Peyer's patch (tissue), 4 donors: ENCODE measurements at regions not wholly inside any gene's neighbourhood (a gene's known extent, or its start where the extent isn't known, plus 50 kb on each side); places are given as distances from the start of the nearest gene placed in this dataset.
"Not testable (repeated sequence)": the region's sequence is repeated elsewhere in the genome, so short reads cannot be mapped to it uniquely, and the experiment has no call there.

Source experiments
- DNase-seq, 3 donors: peaks; one replicate each; pipeline ENCODE4 v3.0.0-alpha.2; 2017 to 2019
- H3K27ac ChIP-seq, 4 donors: fragments of 200-600 bp; sonication (generic); one replicate each; pipeline ENCODE4 v1.5.1; 2016 to 2019
- H3K27me3 ChIP-seq, 2 donors: fragments of 200-600 bp; sonication (generic); one replicate each; pipeline ENCODE4 v1.5.1; 2019
- H3K36me3 ChIP-seq, 3 donors: fragments of 200-600 bp; sonication (generic); one replicate each; pipeline ENCODE4 v1.5.1; 2016 to 2019
- H3K4me1 ChIP-seq, 4 donors: fragments of 200-600 bp; sonication (generic); one replicate each; pipeline ENCODE4 v1.5.1; 2016 to 2019
- H3K4me3 ChIP-seq, 4 donors: fragments of 200-600 bp; sonication (generic); 1 replicate in 3 of 4; 2 replicates in 1 of 4; pipeline ENCODE4 v1.5.1; 2016 to 2019; ENCODE audit warnings: mild to moderate bottlenecking in 1 of 4
- H3K9me3 ChIP-seq, 4 donors: fragments of 200-600 bp; sonication (generic); one replicate each; pipeline ENCODE4 v1.5.1; 2016 to 2019; ENCODE audit warnings: mild to moderate bottlenecking in 1 of 4

DNA sequence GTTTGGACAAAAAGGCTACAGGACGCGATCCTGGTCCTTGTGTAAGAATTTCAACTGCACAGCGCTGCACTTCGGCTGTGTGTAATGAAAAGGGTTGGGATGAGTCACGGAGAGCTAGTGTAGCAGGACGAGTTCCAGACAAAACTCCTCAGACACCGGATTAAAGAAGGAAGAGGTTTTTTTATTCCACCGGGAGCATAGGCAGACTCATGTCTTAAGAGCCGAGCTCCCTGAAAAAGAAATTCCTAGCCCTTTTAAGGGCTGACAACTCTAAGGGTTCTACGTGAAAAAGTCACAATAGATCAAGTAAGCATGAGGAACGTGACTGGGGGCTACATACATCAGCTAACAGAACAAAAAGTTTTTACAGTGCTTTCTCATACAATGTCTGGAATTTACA, 54.8 kb upstream of the FAM90A1 start:
- H3K27ac ChIP-seq, DNase-seq, H3K36me3 ChIP-seq, H3K4me3 ChIP-seq, H3K9me3 ChIP-seq, H3K4me1 ChIP-seq, H3K27me3 ChIP-seq: not testable (repeated sequence)

DNA sequence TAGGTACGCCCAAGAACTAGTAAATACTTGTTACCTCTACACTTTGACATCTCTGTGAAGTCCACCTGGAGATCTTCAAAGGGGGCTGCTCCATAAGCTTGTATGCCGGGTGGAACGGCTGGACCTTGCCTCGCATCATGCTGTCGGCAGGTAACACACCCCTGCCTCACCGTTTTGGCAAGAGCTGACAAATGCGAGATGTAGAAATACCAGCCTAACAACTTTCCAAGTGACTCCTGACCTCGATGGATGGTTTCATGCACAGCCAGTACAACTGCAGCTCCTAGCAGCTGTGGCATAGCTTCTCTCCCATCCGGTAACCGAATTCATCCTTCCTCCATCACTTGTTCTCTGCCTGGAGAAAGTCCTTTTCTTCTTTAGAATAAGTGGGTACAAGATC, 58.3 kb upstream of the FAM90A1 start:
- H3K27ac ChIP-seq, H3K4me3 ChIP-seq, H3K27me3 ChIP-seq, H3K4me1 ChIP-seq, DNase-seq, H3K9me3 ChIP-seq, H3K36me3 ChIP-seq: not testable (repeated sequence)

DNA sequence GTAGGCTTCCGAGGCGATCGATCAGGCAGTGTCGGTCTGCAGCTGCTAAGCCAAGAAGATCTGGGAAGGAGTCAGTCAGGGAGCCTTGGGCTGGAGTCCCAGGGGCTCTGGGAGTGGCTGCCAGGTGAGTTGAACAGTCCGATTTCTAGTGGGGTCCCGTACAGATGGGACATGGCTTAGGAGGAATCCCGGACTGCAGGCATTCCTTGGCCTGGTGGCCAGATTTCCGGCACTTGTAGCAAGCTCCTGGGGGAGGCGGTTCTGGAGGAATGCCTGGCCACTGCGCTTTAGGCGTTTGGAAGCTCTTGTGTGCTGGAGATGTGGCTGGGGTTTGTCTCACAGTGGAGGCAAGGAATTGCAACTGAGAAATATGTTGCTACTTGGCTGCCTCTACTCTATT, 64.3 kb upstream of the FAM90A1 start:
- H3K27me3 ChIP-seq, H3K4me1 ChIP-seq, H3K36me3 ChIP-seq, H3K4me3 ChIP-seq, H3K9me3 ChIP-seq, DNase-seq, H3K27ac ChIP-seq: not testable (repeated sequence)

DNA sequence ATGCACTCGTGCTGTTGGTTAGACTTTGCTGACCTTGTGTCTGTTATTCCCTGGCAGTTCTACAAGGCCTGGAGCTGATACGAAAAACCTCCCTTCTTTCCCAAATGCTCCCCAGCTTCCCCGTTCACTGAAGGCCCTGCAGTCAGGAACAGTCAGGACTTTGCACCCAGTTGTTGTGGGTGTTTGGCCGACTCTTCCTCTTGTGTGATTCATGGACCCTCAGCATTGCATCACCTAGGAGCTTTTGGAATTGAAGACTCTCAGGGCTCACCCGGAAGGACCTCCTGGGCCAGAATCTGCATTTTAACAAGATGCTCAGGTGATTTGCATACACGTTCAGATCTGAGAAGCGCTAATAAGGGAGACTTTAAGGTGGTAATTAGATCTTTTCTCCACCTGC, 67.2 kb upstream of the FAM90A1 start:
- H3K27ac ChIP-seq, H3K4me3 ChIP-seq, DNase-seq, H3K4me1 ChIP-seq, H3K36me3 ChIP-seq, H3K9me3 ChIP-seq, H3K27me3 ChIP-seq: not testable (repeated sequence)

DNA sequence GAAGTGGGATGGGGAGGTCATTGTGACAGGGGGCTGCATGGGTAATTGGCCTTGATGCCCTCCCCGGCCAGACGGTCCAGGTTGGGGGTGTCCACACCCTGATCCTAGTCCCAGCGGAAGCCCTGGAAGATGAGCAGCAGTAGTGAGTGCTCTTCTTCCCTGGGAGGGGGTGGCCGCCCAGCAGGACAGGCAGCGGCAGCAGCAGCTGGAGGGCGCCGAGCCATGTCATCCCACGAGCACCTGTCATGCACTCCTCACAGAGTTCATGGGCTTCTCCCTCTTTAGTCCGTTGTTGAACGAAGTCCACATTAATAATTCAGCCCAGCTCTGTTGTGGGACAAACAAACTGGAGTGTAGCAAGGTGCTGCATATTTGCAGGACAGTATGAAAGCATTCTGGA, 81.2 kb upstream of the FAM90A1 start:
- DNase-seq, H3K36me3 ChIP-seq, H3K27me3 ChIP-seq, H3K4me1 ChIP-seq, H3K9me3 ChIP-seq, H3K27ac ChIP-seq, H3K4me3 ChIP-seq: not testable (repeated sequence)

DNA sequence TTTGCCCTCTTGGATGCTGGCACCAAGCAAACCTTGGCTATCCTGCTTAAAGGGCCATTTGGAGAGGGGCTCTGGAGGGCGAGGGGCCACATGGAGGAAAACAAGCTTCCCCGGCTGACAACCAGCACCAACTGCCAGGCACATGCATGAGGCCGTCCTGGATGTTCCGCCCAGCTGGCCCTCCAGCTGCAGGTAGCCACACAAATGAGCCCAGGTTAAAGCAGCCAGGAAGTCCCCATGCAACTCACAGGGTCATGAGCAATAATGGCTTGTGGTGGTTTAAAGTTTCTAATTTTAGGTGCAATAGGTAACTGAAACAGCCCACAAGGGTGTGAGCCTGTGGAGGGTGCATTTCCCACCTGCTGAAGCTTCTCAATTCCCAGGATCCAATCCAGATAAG, 88.6 kb upstream of the FAM90A1 start:
- not testable (repeated sequence) for H3K4me1 ChIP-seq, H3K36me3 ChIP-seq, H3K27me3 ChIP-seq, H3K9me3 ChIP-seq, H3K4me3 ChIP-seq, H3K27ac ChIP-seq, DNase-seq

DNA sequence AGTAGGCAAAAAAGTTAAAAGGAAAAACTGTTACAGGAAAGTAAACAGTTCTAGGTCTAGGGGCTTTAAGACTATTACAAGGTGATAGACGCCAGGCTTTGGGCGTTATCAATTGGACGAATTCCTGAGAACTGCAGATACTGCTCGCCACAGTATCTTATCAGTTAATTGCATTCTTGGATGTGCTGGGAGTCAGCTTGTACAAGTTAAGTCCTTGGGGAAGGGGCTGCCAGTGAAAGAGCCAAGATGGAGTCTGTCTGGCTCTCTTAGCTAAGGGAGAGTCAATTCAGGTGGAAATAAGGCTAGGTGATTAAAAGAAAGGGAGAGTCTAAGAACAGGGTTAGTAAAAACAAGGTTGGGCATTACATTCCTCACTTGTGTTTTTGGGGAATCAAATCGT, 90.3 kb upstream of the FAM90A1 start:
- not testable (repeated sequence) for H3K4me1 ChIP-seq, DNase-seq, H3K4me3 ChIP-seq, H3K27ac ChIP-seq, H3K36me3 ChIP-seq, H3K9me3 ChIP-seq, H3K27me3 ChIP-seq

DNA sequence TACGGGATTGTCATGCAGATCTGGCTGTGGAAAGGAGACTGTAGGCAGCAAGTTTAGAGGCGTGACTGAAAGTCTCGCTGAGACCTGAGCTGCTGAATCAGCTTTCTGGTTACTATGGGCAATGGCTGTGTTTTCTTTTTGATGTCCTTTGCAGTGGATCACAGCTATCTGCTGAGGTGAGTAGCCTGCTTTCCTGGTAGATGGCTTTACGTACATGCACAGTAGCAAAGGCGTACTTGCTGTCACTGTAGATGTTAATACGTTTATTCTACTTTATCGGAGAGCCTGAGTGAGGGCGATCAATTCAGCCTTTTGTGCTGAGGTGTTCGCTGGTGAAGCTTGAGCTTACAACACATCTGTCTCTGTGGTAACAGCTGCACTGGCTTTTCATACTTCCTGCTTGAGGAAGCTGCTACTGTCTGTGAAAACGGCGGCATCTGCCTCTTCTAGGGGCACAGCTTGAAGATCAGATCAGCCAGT, 92.9 kb upstream of the FAM90A1 start:
- not testable (repeated sequence) for H3K9me3 ChIP-seq, H3K27me3 ChIP-seq, H3K27ac ChIP-seq, H3K4me1 ChIP-seq, H3K4me3 ChIP-seq, H3K36me3 ChIP-seq
- peak in 2 of 3 donors; percentile 26 to 57 for DNase-seq

DNA sequence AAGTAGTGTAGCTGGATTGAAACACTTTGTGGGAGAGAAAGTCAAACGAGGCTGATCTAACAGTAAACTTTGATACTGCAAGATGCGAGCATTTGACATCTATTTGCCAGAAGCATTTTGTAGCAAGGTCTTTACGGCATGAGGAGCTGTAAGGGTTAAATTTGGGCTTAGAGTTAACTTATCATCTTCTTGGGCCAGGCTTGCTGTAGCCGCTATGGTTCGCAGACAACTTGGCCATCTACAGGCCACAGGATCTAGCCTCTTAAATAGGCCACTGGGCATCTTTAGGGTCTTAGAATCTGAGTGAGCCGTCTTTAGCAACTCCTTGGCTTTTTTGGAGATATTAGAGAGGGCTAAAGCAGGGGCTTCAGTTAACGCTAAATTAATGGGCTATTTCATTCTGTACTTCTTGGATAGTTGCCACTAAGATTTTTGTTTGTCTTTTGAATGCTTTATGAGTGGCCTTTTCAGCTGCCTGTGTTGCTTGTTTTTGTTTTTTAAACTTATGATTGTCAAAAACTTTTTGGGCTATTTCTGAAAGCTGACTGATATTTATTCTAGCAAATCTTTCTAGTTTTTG, 93.5 kb upstream of the FAM90A1 start:
- H3K4me3 ChIP-seq, H3K27ac ChIP-seq, H3K4me1 ChIP-seq, H3K27me3 ChIP-seq, H3K36me3 ChIP-seq, H3K9me3 ChIP-seq, DNase-seq: not testable (repeated sequence)

DNA sequence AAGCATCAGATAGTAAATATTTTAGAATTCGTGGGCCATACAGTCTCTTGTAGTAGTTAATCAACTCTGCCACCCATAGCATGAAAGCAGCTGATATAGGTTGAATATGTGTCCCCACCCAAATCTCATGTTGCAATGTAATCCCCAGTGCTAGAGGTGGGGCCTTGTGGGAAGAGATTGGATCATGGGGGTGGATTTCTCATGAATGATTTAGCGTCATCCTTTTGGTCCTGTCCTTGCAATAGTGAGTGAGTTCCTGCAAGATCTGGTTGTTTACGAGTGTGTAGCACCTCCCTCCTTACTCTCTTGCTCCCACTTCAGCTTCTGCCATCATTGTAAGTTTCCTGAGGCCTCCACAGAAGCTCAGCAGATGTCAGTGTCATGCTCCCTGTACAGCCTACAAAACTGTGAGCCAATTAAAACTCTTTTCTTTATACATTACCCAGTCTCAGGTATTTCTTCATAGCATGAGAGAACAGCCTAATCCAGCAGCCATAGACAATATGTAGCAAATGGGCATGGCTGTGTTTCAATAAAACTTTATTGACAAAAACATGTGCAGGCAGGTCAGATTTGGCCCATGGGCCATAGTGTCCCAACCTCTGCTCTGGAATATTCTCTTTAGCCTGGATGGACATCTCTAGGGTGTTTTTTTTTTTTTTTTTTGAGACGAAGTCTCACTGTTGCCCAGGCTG, 97.9 kb upstream of the FAM90A1 start:
- H3K27ac ChIP-seq = not testable (repeated sequence)

DNA sequence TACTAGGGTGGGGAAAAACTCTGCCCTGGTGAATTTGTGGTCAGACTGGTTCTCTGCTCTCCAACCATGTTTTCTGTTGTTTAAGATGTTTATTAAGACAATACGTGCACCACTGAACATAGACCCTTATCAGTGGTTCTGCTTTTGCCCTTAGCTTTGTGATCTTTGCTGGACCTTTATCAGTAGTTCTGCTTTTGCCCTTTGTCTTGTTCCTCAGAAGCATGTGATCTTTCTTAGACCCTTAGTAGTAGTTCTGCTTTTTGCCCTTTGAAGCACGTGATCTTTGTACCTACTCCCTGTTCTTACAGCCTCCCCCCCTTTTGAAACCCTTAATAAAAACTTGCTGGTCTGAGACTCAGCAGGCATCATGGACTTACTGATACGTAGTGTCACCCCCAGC, 101.4 kb upstream of the FAM90A1 start:
- not testable (repeated sequence) for H3K4me3 ChIP-seq, H3K4me1 ChIP-seq, H3K36me3 ChIP-seq, H3K27me3 ChIP-seq, H3K9me3 ChIP-seq, DNase-seq, H3K27ac ChIP-seq

More for the DNA sequence above, 97.9 kb upstream of the FAM90A1 start:
- not testable (repeated sequence) for H3K27me3 ChIP-seq, H3K4me1 ChIP-seq, H3K9me3 ChIP-seq, H3K4me3 ChIP-seq, H3K36me3 ChIP-seq, DNase-seq

DNA sequence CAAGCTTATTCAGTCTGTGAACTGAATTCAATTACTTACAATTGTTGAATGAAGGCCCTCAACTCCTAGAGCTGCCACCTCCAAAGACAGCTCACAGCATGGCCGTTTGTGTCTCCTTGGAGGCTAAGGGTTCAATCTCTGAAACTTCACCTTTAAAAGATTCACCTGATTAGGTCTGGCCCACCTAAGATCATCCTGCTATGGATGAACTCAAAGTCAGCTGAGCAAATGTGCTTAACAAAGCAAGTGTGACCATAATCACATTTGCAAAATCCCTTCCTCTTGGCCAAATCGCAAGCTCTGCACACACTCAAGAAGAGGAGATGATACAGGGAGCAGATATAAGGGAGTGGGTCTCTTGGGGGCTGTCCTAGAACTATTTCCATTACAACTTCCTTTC, 105.0 kb upstream of the FAM90A1 start:
- not testable (repeated sequence) for DNase-seq, H3K4me1 ChIP-seq, H3K27me3 ChIP-seq, H3K9me3 ChIP-seq, H3K4me3 ChIP-seq, H3K27ac ChIP-seq, H3K36me3 ChIP-seq

DNA sequence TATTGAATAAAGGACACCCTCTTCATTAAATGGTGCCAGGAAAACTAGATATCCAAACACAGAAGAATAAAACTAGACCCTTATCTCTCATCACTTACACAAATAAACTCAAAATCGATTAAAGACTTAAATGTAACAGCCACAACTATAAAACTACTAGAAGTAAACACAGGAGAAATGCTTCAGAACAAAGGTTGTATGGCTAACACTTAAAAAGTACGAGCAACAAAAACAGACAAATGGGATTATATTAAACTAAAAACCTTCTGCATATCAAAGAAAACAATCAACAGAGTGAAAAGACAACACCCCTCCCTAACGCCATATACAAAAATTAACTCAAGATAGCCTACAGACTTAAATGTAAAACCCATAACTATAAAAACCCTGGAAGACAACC, 104.7 kb upstream of the CLEC6A start:
- H3K36me3 ChIP-seq, H3K4me3 ChIP-seq, DNase-seq, H3K27me3 ChIP-seq, H3K9me3 ChIP-seq, H3K27ac ChIP-seq, H3K4me1 ChIP-seq: not testable (repeated sequence)

DNA sequence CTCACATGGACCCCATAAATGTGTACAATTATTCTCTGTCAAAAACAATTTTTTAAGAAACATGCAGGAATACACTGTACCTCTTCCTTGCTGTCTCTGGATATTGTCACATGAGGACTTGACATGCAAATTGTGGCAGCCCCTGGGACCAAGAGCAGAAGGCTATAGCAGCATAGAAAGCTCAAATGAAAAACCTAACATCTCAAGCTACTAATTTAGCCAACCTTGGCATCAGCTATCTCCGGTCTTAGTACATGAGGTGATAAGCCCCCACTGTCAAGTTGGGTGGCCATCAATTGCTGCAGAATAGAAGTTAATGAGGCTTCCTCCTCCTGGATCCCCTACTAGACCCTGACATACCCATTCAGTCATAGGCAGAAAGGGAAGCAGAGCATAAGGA, 101.0 kb upstream of the CLEC6A start:
- not testable (repeated sequence) for H3K4me3 ChIP-seq, H3K9me3 ChIP-seq, DNase-seq, H3K4me1 ChIP-seq, H3K36me3 ChIP-seq, H3K27me3 ChIP-seq, H3K27ac ChIP-seq

DNA sequence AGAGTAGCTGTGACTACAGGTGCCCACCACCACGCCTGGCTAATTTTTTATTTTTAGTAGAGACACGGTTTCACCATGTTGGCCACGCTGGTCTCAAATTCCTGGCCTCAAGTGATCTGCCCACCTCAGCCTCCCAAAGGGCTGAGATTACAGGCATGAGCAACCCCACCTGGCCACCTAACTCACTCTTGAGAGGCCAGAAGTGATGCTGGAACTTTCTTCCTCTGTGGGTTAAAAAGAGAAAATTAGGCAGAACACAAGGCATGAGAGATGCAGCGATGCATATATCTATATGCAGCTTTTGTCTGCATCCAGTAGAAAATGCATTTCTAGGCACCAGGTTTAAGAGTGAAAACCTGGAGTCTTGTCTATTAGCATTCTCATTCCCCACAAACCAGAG, 100.2 kb upstream of the CLEC6A start:
- not testable (repeated sequence) for DNase-seq, H3K36me3 ChIP-seq, H3K27me3 ChIP-seq, H3K4me3 ChIP-seq, H3K27ac ChIP-seq, H3K4me1 ChIP-seq, H3K9me3 ChIP-seq

DNA sequence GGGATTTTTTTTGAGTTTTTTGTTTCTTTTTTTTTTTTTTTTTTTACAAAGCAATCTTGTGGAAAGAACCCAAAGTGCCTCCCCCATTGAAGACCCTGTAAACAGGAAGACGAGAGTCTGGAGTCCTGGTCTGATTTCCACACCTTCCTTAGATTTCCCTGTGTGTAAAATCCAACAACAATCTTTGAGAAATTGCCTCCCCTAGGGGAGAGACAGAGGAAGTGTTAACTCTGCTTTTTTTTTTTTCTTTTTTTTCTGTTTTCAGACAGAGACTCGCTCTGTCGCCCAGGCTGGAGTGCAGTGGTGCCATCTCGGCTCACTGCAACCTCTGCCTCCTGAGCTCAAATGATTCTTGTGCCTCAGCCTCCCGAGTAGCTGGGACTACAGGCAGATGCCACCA, 82.0 kb upstream of the CLEC6A start:
- not testable (repeated sequence) for H3K27me3 ChIP-seq, H3K36me3 ChIP-seq, H3K4me1 ChIP-seq, H3K4me3 ChIP-seq, H3K27ac ChIP-seq, DNase-seq, H3K9me3 ChIP-seq
